Amniotic epithelial cell (primary cell): ENCODE measurements at regions not wholly inside any gene's neighbourhood (a gene's known extent, or its start where the extent isn't known, plus 50 kb on each side); places are given as distances from the start of the nearest gene placed in this dataset.

Experiments used
- DNase-seq: peaks from one replicate; pipeline ENCODE4 v3.0.0-alpha.2; 2010; ENCODE audit warnings: low read depth

DNA sequence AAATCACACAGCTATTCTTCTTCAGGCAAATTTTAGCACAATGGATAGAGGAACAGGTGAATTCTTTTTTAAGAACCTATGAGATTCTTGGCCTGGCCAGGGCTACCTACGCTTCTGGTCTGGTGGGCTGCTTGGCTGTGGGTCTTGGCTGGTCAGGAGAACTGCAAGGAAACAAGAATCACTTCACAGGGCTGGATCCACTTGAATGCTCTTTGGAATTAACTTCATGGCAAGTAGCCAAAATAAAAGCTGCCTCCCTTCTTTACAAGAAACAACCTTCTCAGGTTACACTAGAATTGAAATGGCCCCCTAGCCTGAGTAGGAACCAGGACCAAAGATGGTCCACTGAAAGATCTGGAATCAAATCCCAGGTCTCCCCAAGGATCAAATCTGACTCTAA is 519.1 kb downstream of the IQCM start:
- DNase-seq: peak; percentile 17

DNA sequence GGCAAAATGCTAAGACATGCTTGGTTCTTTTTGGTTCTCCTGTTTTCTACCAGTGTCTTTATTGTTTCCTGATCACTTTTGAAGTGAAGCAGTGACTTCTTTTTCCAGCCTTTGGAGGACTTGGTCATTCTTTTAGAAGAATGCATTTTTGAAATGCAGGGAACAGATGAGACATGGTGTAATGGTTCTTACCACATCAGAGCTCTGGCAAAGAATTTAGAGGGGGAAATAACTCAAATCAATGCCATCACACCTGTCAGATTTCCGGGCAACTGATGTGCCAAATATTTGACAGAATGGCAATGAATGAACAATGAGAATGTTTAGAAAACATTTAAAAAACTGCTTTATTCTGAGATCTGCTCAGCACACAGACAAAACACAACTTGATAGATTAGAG is 519.6 kb downstream of the IQCM start:
- DNase-seq: no peak

DNA sequence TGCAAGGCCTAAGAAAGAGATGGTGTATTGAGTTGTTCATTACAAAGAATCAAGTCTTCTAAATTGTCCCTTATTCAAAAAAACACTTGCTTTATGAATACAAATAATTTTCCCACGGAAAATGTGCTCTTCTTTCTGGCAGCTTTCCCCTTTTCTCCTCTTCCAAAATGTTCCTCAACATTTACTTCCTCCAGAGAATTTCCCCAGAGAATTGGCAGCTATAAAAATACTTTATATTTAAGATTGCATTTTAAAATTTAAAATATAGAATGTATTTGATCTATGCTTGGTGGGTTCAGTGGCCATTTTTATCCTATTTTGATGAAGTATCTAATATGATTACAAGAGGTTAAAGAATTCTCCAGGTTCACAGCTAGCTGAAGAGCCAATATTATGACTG is 521.0 kb downstream of the IQCM start:
- no peak for DNase-seq

DNA sequence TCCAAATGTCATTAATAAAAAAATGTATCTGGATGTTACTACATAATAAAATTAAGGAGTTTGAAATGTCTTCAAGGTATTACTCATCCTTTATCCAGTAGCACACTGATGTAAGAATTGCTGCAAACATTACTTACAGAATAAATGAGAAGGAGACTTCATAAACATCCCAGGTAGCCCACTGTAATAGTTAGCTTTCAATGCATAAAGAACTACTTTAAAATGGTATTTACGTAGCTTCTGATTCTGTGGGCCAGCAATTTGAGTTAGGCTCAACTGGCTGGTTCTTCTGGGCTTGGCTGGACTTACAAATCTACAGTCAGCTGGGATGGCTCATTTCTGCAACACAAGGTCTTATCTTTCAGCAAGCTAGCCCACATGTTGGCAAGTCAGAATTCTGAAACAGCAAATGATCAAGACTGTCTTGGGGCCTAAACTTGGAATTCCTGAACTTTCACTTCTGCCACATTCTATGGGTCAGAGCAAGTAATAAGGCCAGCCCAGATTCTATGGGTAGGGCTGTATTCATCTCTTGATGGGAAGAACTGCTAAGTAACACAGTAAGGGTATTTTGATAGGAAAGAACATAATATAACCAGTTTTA is 522.5 kb downstream of the IQCM start:
- DNase-seq: peak; percentile 70

DNA sequence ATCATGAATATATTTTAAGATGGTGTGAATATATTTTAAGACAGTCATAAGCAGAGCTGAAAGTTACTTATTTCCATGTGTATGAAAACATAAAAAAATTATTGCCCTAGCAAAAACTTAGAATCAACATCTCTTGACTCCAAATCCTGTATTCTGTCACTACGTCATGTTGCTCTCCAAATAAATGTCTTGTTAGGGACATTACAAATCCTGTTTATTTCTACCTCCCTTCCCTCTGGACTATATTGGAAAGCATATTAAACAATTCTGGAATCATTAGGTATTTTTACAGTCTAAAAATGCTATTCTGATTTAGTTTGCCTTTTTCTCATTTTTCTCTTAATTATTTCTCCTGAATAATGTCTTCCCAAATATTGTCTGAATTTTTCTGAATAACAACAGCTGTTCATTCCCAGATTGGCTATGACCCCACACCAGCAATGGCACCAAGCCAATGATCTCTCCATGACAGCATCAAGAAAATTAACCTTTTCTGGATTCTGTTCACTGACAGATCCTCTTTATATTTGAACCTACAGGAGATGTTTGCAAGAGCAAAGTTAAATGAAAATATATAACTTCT is 523.1 kb downstream of the IQCM start:
- DNase-seq: no peak

DNA sequence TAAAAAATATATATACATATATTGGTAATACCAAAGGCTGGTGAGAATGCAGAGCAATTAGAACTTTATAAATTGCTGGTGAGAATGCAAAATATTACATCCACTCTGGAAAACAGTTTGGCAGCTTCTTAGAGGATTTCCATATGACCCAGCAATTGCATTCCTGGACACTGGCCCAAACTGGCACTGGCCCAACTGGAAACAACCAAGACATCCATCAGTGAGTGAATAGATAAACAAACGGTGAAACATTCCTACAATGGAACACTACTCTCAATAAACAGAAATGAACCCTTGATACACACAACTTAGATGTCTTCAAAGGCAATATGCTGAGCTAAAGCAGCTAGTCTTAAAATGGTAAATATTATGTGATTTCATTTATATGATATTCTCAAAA is 524.2 kb downstream of the IQCM start:
- peak; percentile 95 for DNase-seq

DNA sequence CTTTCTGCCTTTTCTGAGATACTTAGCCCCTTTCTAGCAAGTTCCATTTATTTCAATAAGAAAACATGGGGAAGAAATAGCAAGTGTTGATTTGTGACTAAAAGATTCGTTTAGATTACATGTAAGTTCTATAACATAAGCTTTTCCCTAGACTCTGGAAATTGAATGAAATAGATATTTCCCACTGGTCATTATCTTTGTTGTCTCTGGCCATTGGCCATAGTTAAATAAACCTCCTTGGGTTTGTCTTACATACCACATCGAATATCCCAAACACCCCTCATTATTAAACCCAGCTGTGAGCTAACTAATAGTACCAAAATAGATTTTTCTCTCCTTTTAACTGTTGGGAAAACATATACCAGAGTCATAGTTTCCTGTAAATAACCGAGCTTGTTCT is 534.8 kb downstream of the IQCM start:
- DNase-seq: no peak

DNA sequence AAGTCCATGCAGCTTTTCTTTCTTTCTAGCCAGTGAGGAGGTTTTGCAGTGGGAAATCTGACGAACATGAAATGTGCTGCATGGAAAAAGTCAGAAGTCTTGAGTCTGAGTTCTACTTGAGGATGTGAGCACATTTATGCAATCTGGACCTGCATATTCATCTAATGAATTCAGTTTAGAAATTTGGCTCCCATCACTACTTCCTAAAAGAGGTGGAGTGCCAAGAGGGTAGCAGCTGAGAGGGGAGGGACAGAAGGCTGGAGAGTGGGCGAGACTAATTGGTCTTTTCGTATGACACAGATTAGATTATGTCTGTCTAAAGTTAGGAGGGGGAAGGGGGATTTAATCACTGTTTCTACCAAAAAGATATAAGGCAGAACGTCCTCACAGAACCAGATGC is 535.9 kb downstream of the IQCM start:
- DNase-seq: no peak

DNA sequence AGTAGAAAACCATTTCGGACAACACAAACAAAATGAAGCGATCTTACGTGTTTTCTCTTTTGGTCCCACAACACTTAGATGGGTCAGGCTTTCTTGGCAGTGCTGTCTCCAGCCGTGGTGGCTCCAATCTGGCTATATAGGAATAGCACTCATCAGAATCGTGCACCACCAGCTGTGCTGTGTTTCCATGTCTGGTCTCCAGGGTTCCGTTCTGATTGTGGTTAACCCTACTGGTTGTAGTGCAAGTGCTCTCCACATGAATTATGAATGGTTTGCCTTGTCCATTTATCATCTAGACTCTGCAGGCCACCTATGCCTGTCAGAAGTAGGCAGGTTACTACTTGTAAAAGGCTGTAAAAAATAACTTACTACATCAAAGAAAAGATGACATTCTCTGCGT is 536.3 kb downstream of the IQCM start:
- DNase-seq: no peak

DNA sequence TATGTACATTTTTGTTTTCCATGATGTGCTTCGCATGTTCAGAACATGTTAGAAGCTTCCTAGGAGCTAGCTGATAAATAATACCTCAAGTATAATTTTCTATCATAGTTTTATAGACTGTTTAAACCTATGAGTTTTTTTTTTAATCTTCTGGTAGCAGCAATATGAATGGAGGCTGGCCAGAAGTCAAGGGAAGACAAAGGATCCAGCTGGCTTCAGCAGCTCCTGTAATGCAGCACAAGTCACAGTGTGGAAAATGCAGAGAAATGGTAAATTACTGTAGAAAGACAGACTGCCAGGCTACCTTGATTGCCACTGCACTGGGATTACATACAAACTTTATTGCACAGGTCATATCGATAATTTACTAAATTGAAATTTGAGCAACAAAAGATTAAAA is 537.9 kb downstream of the IQCM start:
- DNase-seq: no peak

DNA sequence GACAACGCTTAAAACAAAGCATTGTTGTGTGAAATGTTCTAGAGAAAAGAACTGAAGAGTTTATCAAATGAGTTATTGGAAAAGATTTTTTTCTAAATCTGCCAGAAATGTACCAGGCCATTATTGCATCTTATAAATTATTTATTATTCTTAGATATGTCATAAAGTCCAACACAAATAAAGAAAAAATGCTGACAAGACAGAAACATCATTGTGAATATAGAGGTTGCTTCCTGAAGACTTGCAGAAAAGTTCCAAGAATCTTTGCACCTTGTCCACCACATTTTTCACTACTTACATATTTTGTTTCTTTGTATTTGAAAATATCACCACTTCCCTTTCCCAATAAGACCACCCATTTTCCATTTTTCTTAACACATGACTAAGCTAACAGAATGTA is 545.8 kb downstream of the IQCM start:
- no peak for DNase-seq

DNA sequence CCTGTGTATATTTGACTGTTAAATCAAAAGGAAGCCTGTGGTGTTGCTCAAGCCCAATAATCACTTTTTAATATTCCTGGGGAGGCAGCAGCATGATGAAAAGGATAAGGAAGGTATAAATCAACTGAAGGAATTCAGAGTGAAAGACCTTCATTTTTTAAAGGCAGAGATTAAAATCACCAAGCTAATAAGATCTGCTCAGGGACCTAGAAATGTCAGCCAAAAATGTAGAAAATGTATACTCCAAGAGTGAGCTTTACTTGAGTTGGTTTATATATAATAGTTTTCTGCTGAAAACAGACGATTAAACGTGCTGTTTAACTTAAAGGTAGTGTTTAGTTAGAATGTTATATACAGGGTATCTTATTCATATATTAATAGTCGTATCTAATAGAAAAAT is 549.3 kb downstream of the IQCM start:
- peak; percentile 31 for DNase-seq

DNA sequence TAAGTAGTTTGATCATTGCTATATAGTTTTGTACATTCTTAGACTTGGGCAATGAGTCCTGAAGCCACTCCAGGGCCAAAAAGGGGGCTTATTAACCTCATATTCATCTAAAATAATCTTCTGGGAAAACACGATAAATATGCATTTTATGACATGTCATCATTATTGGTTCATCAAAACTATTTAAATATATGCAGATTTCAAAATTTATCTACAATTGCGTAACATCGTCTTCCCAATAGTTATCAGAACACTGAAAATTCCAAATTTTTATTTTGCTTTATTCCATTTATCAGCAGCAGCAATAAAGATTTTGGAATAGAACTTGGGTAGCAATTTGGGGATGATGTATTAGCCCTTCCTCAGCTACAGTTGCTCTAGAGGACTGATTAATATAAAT is 550.0 kb downstream of the IQCM start:
- no peak for DNase-seq

DNA sequence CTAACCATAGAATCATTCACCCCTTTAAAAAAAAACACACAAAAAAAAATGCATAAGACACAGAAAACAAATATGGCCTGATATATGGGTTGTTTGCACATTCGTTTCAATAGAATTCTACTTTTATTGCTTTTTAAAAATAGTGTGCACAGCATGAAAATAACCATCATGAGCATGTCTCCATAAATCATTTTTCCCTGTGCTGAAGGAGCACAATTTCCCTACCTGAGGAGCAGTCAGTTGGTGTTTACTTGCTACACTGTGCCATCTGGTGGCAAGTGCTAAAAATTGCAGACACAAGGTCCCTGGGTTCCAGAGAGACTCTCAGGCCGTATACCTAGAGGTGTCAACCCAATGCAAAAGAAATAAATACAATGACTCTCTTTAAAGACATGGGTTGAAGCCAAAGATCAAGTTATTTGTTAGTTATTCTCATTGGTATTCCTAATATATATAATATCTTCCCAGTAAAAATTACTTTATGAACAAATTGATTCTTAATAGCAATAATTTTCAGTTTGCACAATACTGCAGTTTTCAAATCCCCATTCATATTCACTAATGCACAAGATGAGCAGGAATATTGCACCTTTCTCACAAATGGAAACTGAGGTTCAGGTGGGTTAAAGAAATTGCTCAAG is 551.4 kb downstream of the IQCM start:
- peak; percentile 75 for DNase-seq

DNA sequence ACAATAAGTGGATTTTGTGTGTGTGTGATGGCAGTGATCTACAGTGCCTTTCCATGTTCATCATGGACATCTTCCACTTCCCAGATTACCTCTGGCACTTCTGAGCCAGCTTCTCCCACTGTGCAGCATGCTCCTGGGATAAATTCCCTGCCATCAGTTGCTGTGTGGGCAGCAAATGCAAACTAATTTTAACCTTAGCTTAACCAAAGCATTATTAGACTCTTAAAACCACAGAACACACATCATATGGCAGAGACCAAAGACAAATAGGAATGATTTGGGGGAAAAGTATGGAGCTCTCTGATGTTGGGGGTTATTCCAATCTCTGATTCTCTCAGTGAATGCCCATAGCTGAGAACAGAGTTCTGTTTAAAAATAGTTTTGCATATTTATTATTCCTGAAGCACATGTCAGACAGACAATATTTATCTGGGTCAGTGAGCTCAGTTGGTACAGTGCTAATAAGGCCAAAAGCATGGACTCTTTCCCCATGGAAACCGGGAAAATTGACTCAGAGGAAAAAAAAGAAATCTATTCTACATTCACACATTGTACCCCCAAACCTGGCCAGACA is 567.4 kb downstream of the IQCM start:
- no peak for DNase-seq

DNA sequence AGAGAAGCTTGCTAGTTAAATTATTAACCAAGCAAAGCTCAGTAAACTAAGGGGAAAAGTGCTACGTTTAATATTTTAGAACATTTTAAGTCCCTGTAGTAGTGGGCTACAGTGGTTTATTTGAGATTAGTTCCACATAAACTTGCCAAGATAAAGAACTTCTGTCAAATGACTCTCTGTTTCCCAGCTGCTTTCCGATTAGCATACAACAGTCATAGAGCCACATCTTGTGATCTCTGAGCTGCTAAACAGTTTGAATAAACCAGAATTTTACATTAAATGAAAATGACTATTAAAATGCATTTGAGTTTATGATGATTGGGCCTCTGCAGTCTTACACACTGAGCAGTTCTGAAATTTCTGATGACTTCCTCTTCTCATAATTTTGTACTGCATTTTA is 568.5 kb downstream of the IQCM start:
- no peak for DNase-seq

DNA sequence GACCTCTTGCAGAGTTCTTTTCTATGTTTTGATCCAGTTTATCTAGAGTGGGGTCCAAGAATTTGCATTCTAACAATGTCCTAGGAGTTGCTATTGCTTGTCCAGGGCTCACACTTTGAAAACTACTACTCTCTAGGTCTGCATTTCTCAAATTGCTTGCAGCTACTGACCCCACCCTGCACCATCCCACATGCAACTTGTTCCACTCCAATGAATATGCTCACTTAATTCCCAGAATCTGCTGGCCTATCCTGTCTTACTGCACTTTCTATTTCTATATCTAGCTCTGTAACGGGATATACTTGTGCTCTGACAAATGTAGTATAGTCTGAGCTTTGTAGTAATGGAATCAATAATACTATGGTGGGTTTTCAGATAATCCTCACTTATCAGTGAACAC is 570.3 kb downstream of the IQCM start:
- no peak for DNase-seq

DNA sequence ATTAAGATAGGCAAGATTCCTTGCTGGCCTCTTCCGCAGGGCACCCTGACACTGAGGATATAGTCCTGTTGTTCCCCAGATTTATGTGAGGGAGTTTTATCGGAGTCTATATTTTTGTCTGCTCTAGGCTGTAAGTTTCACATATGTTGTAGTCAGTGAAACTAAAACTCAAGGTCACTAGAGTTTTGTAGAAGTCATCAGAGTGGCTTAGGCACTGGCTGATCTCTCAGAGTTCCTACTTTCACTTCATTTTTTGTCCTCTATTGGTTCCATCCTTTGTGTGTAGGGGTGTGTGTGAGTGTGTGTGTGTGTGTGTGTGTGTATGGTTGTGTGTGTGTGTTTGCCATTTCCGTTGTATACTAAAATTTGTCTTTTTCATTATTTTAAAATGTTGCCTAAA is 577.5 kb downstream of the IQCM start:
- no peak for DNase-seq

DNA sequence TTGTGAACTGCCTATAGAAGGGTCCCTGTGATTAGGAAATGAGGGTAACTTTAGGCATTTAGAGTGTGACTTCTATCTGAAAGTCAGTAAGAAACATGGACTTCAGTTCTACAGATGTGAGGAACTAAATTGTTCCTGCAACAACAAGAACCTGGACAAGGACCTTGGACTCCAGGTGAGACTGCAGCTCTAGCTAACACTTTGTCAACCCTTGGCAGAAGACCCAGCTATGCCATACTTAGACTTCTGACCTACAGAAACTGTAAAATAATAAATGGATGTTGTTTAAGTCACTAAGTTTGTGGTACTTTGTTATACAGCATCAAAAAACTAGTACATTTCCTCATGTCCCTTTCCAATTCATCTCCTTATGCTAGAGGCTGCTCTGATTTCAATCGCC is 580.8 kb downstream of the IQCM start:
- DNase-seq: no peak

DNA sequence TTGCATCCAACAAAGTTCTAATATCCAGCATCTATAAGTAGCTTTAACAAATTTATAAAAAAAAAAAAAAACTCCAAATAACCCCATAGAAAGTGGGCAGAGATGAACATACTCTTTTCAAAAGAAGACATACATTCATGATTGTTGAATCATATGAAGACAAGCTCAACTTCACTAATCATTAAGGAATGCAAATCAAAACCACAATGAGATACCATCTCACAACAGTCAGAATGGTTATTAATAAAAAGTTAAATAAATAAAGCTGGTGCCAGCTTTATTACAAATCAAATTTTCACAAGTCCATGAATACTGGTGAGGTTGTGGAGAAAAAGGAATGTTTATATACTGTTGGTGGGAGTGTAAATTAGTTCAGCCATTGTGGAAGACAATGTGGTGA is 592.0 kb downstream of the IQCM start:
- DNase-seq: peak; percentile 81

DNA sequence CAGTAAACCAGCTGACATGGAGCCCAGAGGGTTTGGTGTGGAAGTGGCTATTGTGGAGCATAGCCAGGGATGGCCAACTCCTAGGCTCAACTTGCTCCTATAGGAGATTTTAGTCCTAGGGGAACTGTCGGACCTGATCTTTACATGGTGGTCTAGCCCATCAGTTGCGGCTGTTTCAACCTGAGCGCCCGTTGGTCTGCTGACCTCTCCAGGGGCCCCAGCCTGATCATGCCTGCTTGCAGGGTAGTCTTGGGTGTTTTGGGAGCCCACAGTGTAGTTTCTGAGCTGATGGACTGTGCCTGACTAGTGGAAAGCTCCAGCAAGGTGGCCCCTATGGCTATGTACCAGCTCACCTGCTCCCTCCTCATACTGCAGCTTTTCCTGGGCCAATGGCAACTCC is 597.0 kb downstream of the IQCM start:
- no peak for DNase-seq

DNA sequence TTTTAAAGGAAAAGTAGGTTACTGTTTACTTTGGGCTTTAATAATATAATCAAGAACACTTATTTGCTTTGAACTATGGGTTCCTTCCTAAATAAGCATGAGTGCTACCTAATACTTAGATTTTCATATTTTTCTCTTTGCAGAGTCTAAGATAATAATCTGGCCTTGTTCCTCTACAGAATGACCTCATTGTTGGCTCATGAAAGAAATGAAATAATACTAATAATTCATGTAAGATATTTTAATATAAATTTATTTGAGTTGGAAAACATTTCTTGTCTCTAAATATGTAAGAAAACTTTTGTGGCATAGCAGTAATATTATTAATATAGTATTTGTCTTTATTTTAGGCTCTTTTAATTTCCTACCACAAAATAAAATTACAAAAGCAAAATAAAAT is 601.3 kb downstream of the IQCM start:
- no peak for DNase-seq

DNA sequence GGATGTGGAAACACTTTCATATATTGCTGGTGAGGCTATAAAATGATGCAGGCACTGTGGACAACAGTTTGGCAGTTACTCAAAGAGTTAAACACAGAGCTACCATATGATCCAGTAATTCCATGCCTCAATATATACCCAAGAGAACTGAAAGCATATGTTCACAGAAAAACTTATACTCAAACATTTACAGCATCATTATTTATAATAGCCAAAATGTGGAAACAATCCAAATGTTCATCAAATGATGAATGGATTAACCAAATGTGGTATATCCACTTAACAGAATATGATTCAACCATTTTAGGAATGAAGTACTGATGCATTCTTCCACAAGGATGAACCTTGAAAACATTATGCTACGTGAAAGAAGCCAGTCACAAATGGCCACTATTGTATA is 603.8 kb downstream of the IQCM start:
- DNase-seq: no peak
